ENCODE measurements at regions not wholly inside any gene's neighbourhood (a gene's known extent, or its start where the extent isn't known, plus 50 kb on each side); places are given as distances from the start of the nearest gene placed in this dataset.

- DNase-seq: no peak
Measured at GRCh38 chr9:84589542-84589941, 80.0 kb upstream of the NTRK2 start.

- DNase-seq: no peak
Measured at GRCh38 chr9:84590706-84591105, 78.8 kb upstream of the NTRK2 start.

GRCh38 chr9:84592918-84593317 is 76.6 kb upstream of the NTRK2 start:
- no peak for DNase-seq

GRCh38 chr9:84593352-84593751 is 76.2 kb upstream of the NTRK2 start:
- no peak for DNase-seq

- DNase-seq: no peak
Measured at GRCh38 chr9:84597131-84597530, 72.4 kb upstream of the NTRK2 start.

GRCh38 chr9:84598921-84599636 is 70.5 kb upstream of the NTRK2 start:
- no peak for DNase-seq

- no peak for DNase-seq
Measured at GRCh38 chr9:84600739-84601138, 68.8 kb upstream of the NTRK2 start.

GRCh38 chr9:84604223-84604622 is 65.3 kb upstream of the NTRK2 start:
- no peak for DNase-seq

GRCh38 chr9:84609779-84610178 is 59.8 kb upstream of the NTRK2 start:
- DNase-seq: no peak

- DNase-seq: no peak
Measured at GRCh38 chr9:84613431-84613830, 56.1 kb upstream of the NTRK2 start.

GRCh38 chr9:84615544-84615943 is 54.0 kb upstream of the NTRK2 start:
- no peak for DNase-seq

GRCh38 chr9:84617411-84618029 is 52.0 kb upstream of the NTRK2 start:
- DNase-seq: no peak

Measured in hippocampal formation (tissue), 2 donors.